ENCODE measurements at regions not wholly inside any gene's neighbourhood (a gene's known extent, or its start where the extent isn't known, plus 50 kb on each side); places are given as distances from the start of the nearest gene placed in this dataset.

GRCh38 chr13:50649211-50649610 is 194.3 kb downstream of the DLEU7 start:
- TF ChIP-seq CTCF (IDR thresholded peaks at IDR 0.05) (no peak), POLR2AphosphoS5 (IDR thresholded peaks at IDR 0.05) (no peak)

Measured in prostate gland (tissue), 2 donors.